NCI-H526 treated with DMSO at 0.1 percent for 48 hours (cell line): ENCODE measurements at regions not wholly inside any gene's neighbourhood (a gene's known extent, or its start where the extent isn't known, plus 50 kb on each side); places are given as distances from the start of the nearest gene placed in this dataset.
"Not testable (repeated sequence)": the region's sequence is repeated elsewhere in the genome, so short reads cannot be mapped to it uniquely, and the experiment has no call there.

ENCODE experiments used
- DNase-seq: peaks from one replicate; lab custom pipeline; 2025; lab: John Stamatoyannopoulos, UW

- DNase-seq = no peak
These were observed 1624.7 kb downstream of the MRPL39 start for GRCh38 chr21:23982546-23982945.

GRCh38 chr21:23977971-23978370 lies 1629.3 kb downstream of the MRPL39 start:
- no peak for DNase-seq

DNA sequence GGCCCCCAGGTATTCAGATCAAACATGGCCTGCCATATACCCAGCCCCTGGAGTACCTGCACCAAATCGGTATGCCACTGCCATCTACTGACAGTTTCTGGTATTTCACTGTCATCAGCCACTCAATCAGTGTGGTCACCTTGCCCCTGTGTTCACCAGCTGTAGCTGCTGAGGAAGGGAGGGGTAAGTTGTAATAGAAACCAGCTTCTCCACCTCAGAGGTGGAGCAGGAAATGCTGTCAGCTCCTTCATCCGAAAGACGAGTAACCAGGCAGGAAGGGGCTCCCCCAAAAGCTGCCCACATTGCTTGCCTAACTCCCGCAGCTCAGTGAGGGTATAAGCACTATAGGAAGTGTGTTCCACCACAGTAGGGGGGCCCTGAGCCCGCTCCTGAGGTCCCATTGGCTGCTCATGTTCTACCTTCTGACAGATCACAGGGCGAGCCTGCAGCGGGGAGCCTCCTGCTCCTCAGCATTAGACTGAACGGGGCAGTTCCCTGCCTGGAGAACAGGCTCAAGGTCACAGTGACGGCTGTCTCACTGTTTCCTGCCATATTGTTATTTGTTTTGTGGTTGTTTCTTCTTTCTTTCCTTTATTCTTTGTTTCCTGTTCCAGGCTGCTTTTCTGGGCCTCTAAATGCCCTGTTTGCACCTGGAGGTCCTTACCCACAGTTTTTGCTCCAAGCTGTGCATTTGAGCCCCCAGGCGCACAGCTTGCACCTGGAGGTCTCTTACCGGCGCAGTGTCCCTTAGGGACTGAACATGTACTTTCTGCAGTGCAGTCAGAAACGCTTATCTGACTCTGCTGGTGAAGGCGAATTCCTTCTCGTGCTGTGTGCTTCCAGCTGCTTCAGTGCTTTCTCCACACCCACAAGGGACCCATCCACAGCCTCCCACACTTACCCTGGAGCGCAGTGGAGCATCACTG lies 1638.3 kb downstream of the MRPL39 start:
- no peak for DNase-seq

- no peak for DNase-seq
These were observed 1639.3 kb downstream of the MRPL39 start for GRCh38 chr21:23968008-23968407.

DNA sequence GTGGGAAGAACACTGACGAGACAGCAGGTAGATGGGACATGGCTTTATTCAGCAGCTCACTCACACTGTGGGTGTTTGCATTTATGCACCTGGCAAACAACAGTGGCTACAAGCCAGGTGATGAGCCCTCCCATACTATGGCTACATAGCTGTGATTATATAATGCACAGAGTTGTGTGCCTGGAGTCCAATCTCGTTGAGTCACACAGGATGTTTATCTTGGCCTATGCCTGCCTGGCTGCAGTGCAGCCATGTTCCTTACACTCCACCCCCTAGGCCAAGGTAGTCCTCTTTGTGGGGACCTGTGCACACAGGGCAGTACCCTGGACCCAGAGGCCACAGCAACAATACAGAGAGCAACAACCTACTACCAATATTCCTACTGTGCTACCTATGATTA lies 1643.8 kb downstream of the MRPL39 start:
- DNase-seq = no peak

- no peak for DNase-seq
These were observed 1646.5 kb downstream of the MRPL39 start for GRCh38 chr21:23960769-23961168.

DNA sequence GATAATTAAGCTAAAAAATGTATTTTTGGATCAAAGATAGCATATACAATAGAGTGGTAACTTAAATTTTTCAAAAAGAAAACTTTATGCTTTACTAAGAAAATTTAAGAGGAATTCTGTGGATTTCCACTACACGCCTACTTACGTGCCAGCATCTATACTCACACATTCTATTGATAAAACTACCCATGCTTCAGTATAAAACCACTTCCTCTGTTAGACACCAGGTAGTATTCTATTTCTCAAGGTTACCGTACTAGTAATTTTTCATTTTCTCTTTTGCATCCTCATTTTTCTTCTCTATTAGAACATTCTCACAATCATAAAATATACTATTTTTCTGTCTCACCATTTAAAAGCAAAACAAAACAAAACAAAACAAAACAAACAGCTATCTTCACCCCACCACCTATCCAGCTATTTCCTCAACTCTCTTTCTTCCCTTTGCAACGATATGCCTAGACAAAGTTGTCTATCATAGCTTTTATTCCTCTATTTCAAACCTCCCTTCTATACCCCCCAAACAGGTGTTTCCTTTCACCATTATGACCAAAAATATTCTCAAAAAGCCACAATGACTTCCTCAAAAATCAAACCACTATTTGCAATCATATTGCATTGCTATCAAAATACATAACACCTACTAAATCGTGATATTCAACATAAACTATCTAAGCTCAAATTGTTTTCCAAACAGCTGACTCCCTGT lies 1652.0 kb downstream of the MRPL39 start:
- no peak for DNase-seq

DNA sequence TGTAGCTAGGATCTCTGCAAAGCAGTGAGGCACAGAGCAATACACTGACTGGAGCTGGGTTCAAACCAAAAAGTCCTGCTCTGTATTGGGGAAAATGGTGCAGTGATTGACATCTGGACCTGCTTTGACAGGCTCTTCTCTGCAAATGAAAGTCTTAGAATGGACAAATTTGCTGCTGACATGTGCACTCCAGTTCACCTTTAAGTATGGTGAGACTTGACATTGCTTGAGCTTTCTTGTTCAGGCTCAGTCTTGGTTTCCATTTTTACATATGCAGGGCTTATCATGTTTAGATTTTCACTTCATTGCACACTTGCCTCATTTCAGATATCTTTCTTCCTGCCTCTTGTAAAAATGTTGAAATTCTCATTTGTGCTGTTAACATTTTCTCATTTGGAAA lies 1655.0 kb downstream of the MRPL39 start:
- DNase-seq = no peak

DNA sequence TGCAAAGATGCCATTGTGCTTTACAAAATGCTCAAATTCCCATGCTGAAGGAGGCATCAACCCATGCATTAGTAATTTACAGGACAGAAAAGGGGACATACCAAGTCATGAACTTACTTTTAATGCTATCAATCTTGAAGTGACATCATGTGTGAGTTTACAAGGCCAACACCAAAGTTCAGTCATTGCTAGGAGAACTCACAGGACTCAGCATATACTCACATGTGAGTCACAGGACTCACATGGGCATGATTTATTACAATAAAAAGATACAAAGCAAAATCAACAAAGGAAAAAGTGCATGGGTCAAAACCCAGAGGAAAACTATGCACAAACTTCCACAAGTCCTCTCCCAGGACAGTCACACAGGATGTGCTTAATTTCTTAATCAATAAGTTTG lies 1656.0 kb downstream of the MRPL39 start:
- DNase-seq = no peak

- no peak for DNase-seq
These were observed 1656.9 kb downstream of the MRPL39 start for GRCh38 chr21:23950344-23950743.

GRCh38 chr21:23949493-23949892 lies 1657.8 kb downstream of the MRPL39 start:
- DNase-seq = no peak

DNA sequence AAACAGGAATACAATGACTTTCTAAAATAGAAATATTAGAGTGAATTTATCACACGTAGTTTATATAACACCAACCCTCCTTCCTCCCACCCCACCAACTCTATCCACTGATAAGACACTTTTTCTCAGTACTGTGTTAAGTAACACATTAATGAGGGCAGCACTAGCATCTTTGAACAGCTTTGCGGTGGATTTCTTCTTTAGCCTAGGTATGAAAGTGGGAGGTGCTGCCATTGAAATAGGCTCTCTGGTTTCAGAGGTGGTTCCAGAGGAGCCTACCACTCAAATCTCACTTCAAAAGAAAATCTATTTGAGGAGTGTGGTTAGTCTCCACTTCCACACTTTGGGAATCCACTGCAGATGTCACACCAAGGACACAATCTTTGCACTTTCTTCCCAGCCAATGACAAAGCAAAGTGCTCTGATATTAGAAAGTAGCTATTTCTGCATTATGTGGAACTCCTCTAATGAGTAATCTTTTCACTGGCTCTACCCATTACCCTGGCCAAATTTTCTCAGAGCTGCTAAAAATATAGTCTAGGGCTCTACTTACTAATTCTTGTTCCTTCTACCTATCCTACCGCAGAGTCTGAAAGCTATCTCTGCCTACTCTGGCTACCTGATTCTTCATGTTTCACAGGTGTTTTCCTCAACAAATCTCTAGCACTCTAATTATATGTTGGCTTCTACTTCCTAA lies 1667.8 kb downstream of the MRPL39 start:
- no peak for DNase-seq

GRCh38 chr21:23936991-23937390 lies 1670.3 kb downstream of the MRPL39 start:
- DNase-seq = no peak

GRCh38 chr21:23936224-23936623 lies 1671.1 kb downstream of the MRPL39 start:
- DNase-seq = no peak

GRCh38 chr21:23930565-23930964 lies 1676.7 kb downstream of the MRPL39 start:
- no peak for DNase-seq

GRCh38 chr21:23926430-23926829 lies 1680.9 kb downstream of the MRPL39 start:
- DNase-seq = not testable (repeated sequence)

DNA sequence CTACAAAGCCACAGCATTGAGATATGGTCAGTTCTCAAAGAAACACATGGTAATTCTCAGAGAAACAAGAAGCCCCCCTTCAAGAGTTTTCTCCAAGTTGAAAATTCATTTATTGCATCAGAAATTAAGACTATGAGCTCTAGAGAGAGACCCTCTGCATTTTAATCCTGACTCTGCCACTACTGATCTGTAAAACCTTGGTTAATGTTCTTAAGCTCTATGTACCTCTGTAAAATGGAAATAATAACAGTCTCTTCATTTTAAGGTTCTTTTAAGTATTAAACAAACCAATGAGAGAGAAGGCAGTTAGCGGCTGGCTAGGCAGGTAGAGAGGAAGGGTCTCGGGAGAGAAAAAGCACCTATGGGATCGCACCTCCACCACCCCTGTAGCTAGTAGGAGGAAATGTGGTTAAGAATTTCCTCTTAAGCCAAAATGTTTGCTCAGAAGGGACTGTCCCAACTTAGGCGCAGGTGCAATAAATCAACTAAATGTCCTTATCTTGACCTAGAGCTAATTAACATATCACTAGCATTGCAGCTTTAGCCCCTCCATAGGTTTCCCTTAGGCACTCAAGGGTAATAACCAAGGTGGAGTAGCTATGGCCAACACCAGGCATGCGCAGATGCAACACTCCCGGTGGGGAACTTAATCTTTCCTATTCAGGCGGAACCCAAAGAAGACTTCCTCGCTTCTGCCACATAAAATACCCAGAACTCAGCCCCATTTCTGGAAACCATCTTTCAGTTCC lies 1685.4 kb downstream of the MRPL39 start:
- no peak for DNase-seq

- DNase-seq = no peak
These were observed 1706.6 kb downstream of the MRPL39 start for GRCh38 chr21:23900727-23901126.

- no peak for DNase-seq
These were observed 1707.7 kb downstream of the MRPL39 start for GRCh38 chr21:23899561-23899960.

- DNase-seq = no peak
These were observed 1716.6 kb downstream of the MRPL39 start for GRCh38 chr21:23890652-23891051.

DNA sequence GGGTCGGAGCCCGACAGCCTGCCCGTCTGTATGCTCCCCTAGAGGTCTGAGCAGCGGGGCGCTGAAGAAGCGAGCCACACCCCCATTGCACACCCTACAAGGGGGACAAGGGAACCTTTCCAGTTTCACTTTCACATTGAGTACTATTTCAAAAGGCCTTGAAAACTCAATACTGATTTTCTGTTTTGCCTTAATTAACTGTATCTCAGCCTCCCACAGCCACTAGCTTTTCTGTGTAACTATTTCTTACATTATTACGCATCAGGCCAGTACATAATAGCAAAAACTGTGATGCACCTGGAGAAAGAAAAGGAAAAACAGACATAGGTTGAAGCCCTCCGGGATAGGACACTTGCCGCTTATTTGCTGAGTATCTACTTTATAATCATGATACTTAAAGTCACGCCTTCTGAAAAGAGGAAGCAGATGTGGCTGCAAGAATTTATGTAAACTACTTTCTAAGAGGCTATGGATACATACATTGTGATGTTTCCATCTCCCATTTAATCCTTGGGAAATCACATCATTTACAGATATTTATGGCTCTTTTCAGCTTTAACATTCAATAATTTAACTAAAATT lies 1719.5 kb downstream of the MRPL39 start:
- DNase-seq = no peak
